NCI-H1417 (cell line): ENCODE measurements at regions not wholly inside any gene's neighbourhood (a gene's known extent, or its start where the extent isn't known, plus 50 kb on each side); places are given as distances from the start of the nearest gene placed in this dataset.

Experiments
- DNase-seq, 3 experiments: peaks; one replicate each; lab custom pipeline; 2025; lab: John Stamatoyannopoulos, UW

DNA sequence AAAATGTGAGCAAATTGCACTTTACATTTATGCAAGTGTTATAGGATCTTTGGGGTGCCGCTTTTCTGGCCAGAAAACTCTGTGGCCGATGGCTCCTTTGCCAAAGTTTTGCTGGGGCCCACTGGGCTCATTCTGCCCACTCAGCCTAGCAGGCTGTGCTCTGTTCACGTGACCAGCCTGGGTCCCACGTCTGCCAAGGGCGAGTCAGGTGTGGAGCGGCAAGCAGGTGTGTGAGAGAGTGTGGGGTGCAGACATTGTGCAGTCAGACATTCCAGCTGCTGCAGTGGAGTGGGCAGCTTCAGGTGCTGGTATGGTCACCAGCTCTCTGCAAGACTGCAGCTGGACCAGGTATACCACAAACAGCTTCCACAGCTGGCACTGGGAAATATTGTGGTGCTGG, 2305.7 kb downstream of the PCDH9 start:
- DNase-seq, result no peak

DNA sequence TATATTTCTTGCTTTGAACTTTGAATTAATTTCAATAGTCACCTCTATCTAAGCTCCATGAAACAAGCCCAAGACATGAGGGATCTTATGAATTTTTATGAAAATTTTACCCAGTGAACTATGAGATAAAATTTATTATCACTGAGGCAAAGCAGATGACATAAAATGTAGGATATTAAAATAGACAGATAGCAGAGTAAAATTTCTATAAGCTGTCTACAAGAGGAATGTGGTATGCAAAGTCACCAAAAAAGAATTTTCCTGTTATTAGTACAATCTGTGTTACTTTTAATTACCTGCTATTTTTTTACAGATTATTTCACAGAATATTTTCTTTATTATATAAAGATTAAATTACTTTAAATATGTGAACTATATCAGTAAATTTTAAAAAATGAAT, 2312.6 kb downstream of the PCDH9 start:
- no peak for DNase-seq

DNA sequence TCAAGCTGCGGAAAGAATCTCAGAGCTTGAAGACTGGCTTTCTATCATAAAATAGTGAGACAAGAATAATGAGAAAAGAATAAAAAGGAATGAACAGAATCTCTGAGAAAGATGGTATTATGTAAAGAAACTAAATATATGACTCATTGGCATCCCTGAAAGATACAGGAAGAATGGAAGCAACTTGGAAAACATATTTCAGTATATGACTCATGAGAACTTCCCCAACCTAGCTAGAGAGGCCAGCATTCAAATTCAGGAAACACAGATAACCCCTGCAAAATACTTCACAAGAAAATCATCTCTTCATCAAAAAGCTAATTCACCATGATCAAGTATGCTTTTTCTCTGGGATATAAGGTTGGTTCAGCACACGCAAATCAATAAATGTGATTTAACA, 2318.0 kb downstream of the PCDH9 start:
- no peak for DNase-seq

DNA sequence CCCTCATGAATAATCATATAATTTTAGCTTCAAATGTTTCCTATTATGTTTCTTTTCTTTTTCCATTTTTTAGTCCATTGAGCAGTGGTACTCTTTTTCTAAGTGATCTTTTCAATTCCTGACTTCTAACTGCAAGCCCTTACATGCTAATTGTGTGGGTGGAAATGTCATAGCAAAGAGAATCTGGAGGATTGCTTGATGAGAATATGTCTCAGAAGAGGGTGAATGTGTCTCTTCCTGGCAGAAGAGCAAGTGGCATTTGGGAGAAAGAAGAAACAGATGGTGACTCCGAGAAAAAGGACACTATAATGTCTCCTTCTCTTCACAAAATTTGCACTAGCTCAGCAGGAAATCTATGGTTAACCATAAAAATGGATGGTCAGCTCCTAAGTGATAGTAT, 2320.0 kb downstream of the PCDH9 start:
- peak in 1 of 3 experiments; percentile 77 for DNase-seq

DNA sequence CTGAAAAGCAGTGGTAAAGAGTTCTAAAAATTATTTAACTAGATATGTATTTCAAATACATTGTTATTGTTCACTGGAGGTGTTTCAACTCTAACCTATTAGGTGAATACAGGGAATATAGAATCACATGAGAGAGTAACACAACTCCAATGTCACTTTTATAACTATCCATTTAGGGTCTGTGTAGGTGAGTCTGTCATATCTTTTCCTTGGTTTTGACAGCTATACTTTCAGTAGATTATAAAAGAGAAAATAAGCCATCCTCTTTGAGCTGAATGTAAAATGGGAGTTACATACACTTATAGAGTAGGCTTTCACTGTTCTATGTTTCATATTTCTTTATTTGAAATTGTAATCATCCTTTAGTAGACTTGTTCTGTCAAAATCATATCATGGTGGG, 2321.0 kb downstream of the PCDH9 start:
- DNase-seq, result no peak

DNA sequence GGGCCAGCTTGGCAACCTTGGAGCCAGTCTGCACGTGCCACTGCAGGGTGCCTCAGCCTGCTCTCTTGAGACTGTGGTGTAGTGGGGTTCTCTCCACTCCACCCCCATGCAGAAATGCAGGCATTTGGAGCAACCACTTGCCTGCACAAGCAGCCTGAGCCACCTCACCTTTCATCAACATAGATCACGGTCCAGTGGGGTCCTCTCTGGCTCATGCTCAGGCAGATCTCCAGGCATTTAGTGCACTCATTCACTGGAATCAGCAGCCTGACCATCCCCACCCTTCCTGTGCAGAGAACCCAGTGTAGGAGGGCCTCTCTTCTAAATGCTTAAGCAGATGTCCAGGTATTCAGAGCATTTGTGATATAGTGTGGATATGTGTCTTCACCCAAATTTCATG, 2330.1 kb downstream of the PCDH9 start:
- DNase-seq, result no peak

DNA sequence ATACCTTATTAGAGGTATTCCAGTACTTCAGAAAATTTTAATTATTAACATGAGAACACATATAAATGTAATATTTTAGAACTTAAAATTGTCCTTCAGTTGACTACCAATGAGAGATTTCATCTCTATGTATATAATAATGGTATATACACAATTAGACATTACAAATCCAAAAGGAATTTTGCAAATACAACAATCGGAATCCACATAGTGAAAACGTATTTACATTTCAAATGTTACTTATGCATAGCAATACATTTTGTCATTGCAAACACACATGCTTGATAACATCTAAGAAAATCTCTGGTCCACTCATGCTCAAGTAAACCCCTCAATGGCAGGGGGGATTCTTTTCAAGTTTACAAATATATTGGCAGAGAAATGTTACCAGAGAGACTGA, 2345.2 kb downstream of the PCDH9 start:
- DNase-seq, result no peak

DNA sequence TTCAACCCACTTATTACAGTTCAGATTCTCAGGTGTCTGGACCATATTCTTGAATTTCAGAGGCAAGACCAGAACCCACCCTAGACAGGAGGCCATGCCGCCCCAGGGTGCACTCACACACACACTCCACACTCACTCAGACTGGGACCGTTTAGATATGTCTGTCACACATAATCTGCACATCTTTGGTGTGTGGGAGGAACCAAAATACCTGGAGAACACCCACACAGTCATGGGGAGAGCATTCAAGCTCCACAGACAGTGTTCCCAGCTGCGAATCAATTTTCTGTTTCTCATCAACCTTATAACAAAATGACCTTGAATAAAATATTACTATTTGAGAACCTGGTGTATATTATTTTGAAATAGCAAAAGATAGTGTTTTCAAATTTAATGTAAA, 2353.0 kb downstream of the PCDH9 start:
- no peak for DNase-seq

DNA sequence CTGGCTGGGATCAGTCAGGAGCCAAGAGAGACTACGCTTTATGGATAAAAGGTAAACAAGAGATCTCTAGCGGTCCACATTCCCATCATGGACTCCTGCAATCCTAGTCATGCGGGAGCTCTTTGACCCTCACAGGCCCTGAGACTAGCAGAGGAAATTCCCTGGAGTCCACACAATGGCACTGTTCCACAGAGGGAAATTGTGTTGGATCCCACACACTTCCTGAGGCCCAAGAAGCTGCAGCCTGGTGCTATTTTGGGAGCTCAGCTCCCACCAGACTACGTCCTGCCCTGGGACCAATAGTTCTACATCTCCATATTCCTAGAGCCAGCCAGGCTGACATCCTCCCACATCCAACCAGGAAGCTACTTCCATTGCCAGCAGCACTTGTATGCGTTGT, 2358.4 kb downstream of the PCDH9 start:
- no peak for DNase-seq

DNA sequence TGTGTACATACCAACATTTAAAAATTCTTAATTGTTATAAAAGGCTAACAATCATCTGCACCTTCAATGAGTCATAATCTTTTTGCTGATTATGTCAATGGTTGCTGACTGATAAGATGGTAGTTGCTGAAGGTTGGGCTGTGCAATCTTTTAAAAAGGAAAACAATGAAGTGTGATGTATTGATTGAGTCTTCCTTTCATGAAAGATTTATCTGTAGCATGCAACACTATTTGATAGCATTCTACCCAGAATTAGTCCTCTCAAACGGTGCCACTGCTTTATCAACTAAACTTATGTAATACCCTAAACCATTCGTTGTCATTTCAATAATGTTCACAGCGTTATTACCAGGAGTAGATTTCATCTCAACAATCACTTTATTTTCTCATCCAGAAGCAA, 2360.6 kb downstream of the PCDH9 start:
- no peak for DNase-seq

DNA sequence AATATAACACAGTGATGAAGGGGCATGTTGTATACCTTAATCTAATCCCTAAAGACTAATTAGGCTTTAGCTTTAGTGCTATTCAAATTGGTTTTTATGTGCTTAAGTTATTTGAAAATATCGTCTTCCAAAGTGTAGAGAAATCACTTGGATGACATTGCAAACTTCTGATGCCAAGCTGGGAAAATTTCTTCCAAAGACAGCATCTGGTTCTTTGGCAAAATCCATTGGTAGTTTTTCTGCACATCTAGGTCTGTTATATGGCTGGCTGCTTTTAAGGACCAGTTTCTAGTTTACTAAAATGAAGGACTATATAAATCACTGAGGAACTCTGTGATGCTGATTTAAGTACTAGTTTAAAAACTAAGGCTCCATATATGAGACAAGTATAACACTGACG, 2362.3 kb downstream of the PCDH9 start:
- no peak for DNase-seq

DNA sequence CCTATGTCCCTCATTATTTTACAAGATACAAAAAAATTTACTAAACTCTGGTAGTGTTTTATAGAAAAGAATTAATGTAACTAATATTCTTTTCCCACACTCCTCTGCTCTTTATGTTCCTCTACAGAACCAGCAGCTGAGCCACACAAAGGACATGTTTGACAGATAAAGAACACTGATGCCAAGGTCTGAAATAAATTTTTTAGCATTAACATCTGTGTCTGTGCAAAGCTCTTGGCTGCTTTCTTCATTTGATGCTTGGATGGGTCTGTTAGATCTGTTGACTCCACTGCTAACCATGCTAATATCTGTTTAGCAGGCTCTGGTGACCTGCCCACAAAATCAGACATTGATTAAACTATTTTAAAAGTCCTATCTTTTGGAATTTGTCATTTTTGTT, 2363.8 kb downstream of the PCDH9 start:
- DNase-seq, result no peak

DNA sequence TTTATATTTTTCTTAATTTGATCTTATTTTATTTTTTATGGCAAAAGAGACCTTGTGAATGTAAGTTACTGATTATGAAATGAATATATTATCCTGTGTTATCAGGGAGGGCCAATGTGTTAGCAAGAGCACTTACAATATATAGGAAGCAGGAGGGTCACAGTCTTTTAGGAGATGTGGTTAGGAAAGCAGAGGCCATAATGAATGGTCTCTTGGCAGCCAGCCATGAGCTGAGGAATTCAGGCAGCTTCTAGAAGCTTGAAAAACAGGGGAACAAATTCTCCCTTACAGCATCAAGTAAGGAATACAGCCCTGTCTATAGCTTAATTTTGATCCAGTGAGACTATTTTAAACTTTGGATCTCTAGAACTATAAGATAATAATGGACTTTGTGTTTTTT, 2374.6 kb downstream of the PCDH9 start:
- no peak for DNase-seq

DNA sequence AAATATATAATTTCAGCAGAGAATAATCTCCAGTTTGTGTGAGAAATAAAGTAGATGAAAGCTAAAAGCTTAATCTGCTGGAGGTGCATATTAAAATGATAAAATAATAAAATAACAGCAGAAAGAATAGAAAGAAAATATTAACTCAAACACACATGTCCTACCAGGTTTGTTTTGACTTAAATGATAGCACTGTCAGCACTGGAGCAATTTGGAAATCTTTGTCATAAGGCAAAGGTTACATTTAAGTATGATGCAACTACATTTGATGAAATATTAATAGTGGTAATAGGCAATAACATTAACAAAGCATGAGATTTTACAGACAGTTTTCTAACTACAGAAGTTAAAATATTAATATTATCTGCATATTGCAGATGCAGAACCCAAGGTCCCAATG, 2380.1 kb downstream of the PCDH9 start:
- DNase-seq, result no peak

DNA sequence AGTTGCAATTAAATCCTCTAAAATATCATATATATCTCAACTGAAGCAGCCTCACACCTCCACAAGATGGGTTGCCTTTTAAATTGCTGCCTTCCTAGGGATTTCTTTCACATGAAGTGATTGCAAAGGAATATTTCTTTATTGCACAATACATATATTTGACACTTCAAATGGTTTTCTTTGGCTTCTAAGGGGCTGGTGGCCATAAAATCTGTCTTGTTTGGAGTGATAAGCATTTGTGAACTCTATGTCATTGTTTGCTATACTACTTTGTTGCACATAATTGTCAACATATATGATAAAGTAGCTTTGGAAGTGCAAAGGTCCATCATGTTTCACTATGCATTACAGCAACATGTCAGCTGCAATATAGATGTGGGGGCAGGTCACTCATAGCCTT, 2380.9 kb downstream of the PCDH9 start:
- DNase-seq, result no peak

DNA sequence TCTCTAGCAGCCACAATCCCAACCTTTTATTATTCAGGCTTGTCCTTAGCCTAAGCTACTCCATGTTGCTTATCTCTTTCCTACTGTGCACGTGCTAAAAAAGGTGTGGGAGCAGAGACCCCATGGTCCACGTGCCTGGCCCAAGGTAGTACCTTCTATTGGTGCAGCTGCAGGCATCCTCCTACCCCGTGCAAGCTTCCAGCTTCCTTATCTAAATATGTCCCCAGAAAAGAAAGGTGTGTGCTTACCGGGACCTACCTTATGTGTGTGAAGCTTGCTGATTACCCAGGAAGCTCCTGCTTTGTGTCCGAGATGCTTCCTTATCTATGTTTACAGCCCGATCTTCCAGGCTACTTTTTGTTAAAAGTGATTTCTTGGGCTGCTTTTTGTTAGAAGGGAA, 2382.4 kb downstream of the PCDH9 start:
- DNase-seq, result no peak

DNA sequence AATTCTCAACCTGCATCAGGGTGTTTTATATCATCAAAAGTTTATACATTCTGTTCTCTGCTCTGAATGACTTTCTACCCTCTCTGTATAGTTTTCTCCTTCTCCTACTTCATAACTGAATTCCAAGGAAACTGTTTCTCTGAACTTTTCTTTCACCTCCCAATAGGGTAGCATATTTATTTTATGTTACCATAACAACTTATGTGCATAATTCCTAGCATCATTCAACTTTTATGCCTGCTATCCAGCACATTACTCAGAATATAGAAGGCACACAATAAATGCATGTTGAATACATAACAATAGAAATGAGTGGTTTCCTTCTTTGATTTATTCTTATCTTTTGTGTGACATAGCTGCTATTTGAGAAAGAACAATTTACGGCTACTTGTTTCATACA, 2385.0 kb downstream of the PCDH9 start:
- peak in 1 of 3 experiments; percentile 16 for DNase-seq

DNA sequence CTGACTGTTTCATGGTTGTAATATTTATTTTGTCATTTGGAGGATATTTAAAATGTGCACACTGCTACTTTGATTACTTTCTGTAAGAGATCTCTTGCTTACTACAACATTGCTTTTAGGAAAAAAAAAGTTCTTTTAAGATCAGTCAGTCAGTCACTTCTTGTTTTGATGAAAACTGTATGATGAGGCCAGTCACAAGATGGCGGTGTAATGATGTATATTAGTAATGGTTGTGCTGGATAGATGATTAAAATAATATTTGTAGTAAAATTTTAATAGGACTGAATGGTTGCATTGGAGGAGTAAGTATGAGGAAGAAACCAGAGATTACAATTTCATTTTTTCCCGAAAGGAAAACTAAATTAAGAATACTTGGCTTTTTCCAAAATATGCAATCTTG, 2411.1 kb downstream of the PCDH9 start:
- DNase-seq, result peak in 1 of 3 experiments; percentile 14

DNA sequence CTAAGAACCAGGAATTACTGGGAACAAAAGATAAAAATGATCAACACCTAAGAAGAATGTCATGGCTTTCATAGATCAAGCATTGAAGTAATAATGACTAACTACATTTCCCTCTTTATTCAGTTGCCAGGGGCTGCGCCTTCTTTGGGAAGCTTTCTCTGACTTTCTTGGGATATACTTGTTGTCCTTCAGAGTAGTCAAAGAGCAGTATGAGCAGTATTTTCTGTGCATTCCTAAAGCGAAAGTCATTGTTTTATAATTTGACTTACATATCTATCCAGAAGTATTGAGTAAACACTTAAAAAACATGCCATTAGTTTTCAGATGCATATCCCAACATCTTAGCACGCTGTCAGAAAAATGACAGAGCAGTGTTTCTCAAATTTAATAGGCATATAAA, 2412.4 kb downstream of the PCDH9 start:
- DNase-seq, result no peak

DNA sequence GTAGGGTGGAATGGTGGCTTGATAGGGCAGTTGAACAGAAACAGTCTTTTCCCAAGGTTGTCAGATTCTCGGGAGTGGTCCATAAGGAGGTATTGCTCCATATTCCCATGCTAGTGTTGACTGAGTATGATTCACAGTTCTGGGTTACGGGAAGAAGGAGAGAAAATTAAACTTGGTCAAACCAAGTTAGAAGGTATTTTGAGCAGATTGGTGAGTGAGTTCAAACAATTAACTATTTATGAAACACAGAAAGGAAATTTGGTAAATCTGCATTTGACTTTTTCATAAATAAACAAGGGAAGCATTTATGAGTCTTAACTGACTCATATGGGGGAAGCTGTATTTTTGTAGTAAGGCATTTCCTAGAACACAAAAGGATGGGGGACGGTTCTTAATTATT, 2419.4 kb downstream of the PCDH9 start:
- DNase-seq, result no peak

DNA sequence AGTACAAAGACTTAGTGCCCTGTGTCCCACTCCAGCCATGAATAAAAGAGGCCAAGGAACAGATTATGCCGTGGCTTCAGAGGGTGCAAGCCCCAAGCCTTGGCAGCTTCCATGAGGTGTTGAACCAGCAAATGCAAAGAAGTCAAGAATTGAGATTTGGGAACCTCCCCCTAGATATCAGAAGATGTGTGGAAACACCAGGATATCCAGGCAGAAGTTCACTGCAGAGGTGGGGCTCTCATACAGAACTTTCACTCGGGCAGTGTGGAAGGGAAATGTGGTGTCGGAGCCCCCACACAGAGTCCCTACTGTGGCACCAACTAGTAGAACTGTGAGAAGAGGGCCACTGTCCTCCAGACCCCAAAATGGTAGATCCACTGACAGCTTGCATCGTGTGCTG, 2421.4 kb downstream of the PCDH9 start:
- DNase-seq, result no peak

DNA sequence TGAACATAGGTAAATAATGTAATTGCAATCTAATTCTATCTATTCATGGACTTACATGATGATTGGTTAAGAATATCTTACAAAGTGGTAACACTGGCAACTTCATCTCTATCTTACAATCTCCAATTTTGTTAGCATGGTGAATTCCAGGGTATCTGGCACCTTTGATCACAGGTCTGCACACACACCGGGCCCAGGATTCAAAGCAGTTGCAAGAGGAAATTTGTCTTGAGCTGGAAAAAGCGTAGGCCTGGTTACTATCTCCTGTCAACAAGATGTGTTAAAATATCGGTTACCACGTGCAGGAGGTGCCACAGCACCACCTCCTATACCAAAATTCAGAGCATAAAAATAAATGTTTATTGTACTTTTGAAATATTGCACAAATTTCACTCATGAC, 2428.4 kb downstream of the PCDH9 start:
- no peak for DNase-seq

DNA sequence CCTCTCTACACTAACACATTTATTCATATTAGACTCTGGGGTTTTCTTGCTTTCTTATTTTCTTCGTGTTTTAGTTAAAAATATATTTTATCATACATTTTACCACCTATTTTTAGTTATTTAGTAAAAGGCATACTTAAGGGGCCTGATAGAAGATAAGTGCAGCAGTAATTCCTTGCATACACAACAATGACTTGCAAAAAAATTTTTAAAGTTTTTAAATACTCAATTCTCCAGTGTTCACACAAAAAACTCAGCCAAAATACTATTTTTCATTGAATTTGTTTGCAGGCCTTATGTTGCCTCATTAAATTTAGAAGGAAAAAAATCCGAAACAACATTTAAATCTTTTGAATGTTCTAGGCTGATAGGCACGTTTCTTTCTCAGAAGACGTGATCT, 2431.7 kb downstream of the PCDH9 start:
- no peak for DNase-seq

DNA sequence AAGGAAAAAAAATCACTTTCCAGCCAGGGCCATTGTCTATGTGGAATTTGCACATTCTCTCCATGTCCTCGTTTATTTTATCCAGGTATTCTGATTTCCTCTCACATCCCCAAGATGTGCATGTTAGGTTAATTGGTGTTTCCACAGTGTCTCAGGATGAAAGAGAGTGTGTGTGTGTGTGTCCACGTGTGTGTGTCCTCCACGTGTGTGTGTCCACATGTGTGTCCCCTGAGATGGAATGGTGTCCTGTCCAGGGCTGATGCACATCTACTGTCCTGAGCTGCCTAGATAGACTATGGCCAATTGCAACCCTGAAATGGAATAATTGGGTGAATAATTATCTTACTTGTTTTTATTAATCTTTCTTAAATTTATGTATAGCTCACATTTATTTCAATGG, 2436.5 kb downstream of the PCDH9 start:
- no peak for DNase-seq

DNA sequence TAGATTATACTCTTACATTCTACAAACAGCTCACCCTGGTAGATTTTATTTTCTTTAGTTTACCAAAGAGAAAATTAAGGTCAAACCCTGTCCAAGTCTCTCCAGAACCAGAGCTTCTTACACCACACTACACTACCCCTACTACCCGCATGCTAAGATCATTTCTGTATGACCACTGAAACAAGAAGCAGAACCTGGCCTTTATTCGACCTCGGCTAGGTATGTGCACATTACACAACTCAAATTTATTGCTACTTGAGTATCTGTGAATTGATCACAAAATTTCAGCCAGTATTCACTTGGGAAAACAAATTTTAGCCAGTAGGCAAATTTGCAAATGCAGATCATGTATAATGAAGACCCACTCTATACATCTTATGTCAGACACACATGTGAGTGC, 2437.0 kb downstream of the PCDH9 start:
- no peak for DNase-seq
